HG03354 (cell line): ENCODE measurements at regions not wholly inside any gene's neighbourhood (a gene's known extent, or its start where the extent isn't known, plus 50 kb on each side); places are given as distances from the start of the nearest gene placed in this dataset.

Source experiments
- ATAC-seq: cut with Tn5 transposase; IDR thresholded peaks from one replicate; pipeline ENCODE4 v1.9.1; 2021; ENCODE audit warnings: mild to moderate bottlenecking; ENCODE audit not compliant: unreplicated experiment, poor library complexity, severe bottlenecking

GRCh38 chr9:109880276-109881169 lies 100.5 kb downstream of the PALM2AKAP2 start:
- ATAC-seq: peak; percentile 80

- no peak for ATAC-seq
These were observed 103.6 kb downstream of the PALM2AKAP2 start for GRCh38 chr9:109883623-109884022.

GRCh38 chr9:109886041-109886440 lies 106.0 kb downstream of the PALM2AKAP2 start:
- ATAC-seq: no peak

GRCh38 chr9:109886617-109887016 lies 106.6 kb downstream of the PALM2AKAP2 start:
- peak; percentile 76 for ATAC-seq

GRCh38 chr9:109887079-109887478 lies 107.1 kb downstream of the PALM2AKAP2 start:
- ATAC-seq: no peak

GRCh38 chr9:109888695-109889094 lies 108.7 kb downstream of the PALM2AKAP2 start:
- no peak for ATAC-seq

- no peak for ATAC-seq
These were observed 109.5 kb downstream of the PALM2AKAP2 start for GRCh38 chr9:109889456-109889855.

GRCh38 chr9:109893241-109893640 lies 113.2 kb downstream of the PALM2AKAP2 start:
- ATAC-seq: peak; percentile 67

GRCh38 chr9:109894473-109894872 lies 114.5 kb downstream of the PALM2AKAP2 start:
- no peak for ATAC-seq

GRCh38 chr9:109894921-109895758 lies 115.1 kb downstream of the PALM2AKAP2 start:
- ATAC-seq: peak; percentile 62

- ATAC-seq: no peak
These were observed 121.2 kb downstream of the PALM2AKAP2 start for GRCh38 chr9:109901201-109901600.

- ATAC-seq: peak; percentile 35
These were observed 123.6 kb downstream of the PALM2AKAP2 start for GRCh38 chr9:109903515-109904138.

GRCh38 chr9:109904666-109905065 lies 124.7 kb downstream of the PALM2AKAP2 start:
- no peak for ATAC-seq

GRCh38 chr9:109905472-109905871 lies 125.5 kb downstream of the PALM2AKAP2 start:
- no peak for ATAC-seq

GRCh38 chr9:109906766-109907382 lies 126.9 kb downstream of the PALM2AKAP2 start:
- ATAC-seq: peak; percentile 7

GRCh38 chr9:109907400-109907799 lies 127.4 kb downstream of the PALM2AKAP2 start:
- ATAC-seq: peak; percentile 89

- ATAC-seq: peak; percentile 5
These were observed 127.9 kb downstream of the PALM2AKAP2 start for GRCh38 chr9:109907810-109908458.

GRCh38 chr9:109908459-109909390 lies 128.7 kb downstream of the PALM2AKAP2 start:
- ATAC-seq: no peak
